ENCODE measurements at regions not wholly inside any gene's neighbourhood (a gene's known extent, or its start where the extent isn't known, plus 50 kb on each side); places are given as distances from the start of the nearest gene placed in this dataset.

GRCh38 chr2:104584393-104584792, 269.5 kb upstream of the POU3F3 start:
- no peak for TF ChIP-seq EZH2 (IDR thresholded peaks at IDR 0.05)
- TF ChIP-seq CTCF (IDR thresholded peaks at IDR 0.05): no peak

All from neural progenitor cell (in vitro differentiated cells).